ENCODE measurements at regions not wholly inside any gene's neighbourhood (a gene's known extent, or its start where the extent isn't known, plus 50 kb on each side); places are given as distances from the start of the nearest gene placed in this dataset.
"Not testable (repeated sequence)": the region's sequence is repeated elsewhere in the genome, so short reads cannot be mapped to it uniquely, and the experiment has no call there.

GRCh38 chr5:173410459-173411233 lies 82.4 kb upstream of the STC2 start:
- DNase-seq (ENCODE audit: insufficient read length), result no peak
- TF ChIP-seq POLR2AphosphoS5 (IDR thresholded peaks at IDR 0.05; ENCODE audit: low read depth, low read length) (no peak), POLR2A (IDR thresholded peaks at IDR 0.05; ENCODE audit: low read depth, low read length) (no peak), TAF1 (IDR thresholded peaks at IDR 0.05; ENCODE audit: borderline replicate concordance, low read depth, low read length) (no peak)
- no peak for FAIRE-seq

- FAIRE-seq, result no peak
- no peak for TF ChIP-seq POLR2A (IDR thresholded peaks at IDR 0.05; ENCODE audit: low read depth, low read length)
- TF ChIP-seq TAF1 (IDR thresholded peaks at IDR 0.05; ENCODE audit: borderline replicate concordance, low read depth, low read length), result no peak
- TF ChIP-seq POLR2AphosphoS5 (IDR thresholded peaks at IDR 0.05; ENCODE audit: low read depth, low read length), result no peak
- no peak for DNase-seq (ENCODE audit: insufficient read length)
These were observed 80.7 kb upstream of the STC2 start for GRCh38 chr5:173408946-173409345.

GRCh38 chr5:173399851-173400250 lies 71.6 kb upstream of the STC2 start:
- TF ChIP-seq TAF1 (IDR thresholded peaks at IDR 0.05; ENCODE audit: borderline replicate concordance, low read depth, low read length), result no peak
- no peak for TF ChIP-seq POLR2AphosphoS5 (IDR thresholded peaks at IDR 0.05; ENCODE audit: low read depth, low read length)
- TF ChIP-seq POLR2A (IDR thresholded peaks at IDR 0.05; ENCODE audit: low read depth, low read length), result no peak
- DNase-seq (ENCODE audit: insufficient read length), result no peak
- FAIRE-seq, result no peak

GRCh38 chr5:173397516-173397915 lies 69.3 kb upstream of the STC2 start:
- FAIRE-seq (no peak), DNase-seq (ENCODE audit: insufficient read length) (no peak)
- TF ChIP-seq TAF1 (IDR thresholded peaks at IDR 0.05; ENCODE audit: borderline replicate concordance, low read depth, low read length) (no peak), POLR2A (IDR thresholded peaks at IDR 0.05; ENCODE audit: low read depth, low read length) (no peak), POLR2AphosphoS5 (IDR thresholded peaks at IDR 0.05; ENCODE audit: low read depth, low read length) (no peak)

GRCh38 chr5:173396311-173396993 lies 68.2 kb upstream of the STC2 start:
- FAIRE-seq (no peak), DNase-seq (ENCODE audit: insufficient read length) (no peak)
- no peak for TF ChIP-seq POLR2AphosphoS5 (IDR thresholded peaks at IDR 0.05; ENCODE audit: low read depth, low read length)
- TF ChIP-seq POLR2A (IDR thresholded peaks at IDR 0.05; ENCODE audit: low read depth, low read length), result no peak
- TF ChIP-seq TAF1 (IDR thresholded peaks at IDR 0.05; ENCODE audit: borderline replicate concordance, low read depth, low read length), result no peak

GRCh38 chr5:173395933-173396308 lies 67.7 kb upstream of the STC2 start:
- no peak for FAIRE-seq
- TF ChIP-seq POLR2AphosphoS5 (IDR thresholded peaks at IDR 0.05; ENCODE audit: low read depth, low read length) (no peak), TAF1 (IDR thresholded peaks at IDR 0.05; ENCODE audit: borderline replicate concordance, low read depth, low read length) (no peak), POLR2A (IDR thresholded peaks at IDR 0.05; ENCODE audit: low read depth, low read length) (no peak)
- DNase-seq (ENCODE audit: insufficient read length), result no peak

GRCh38 chr5:173395257-173395932 lies 67.2 kb upstream of the STC2 start:
- FAIRE-seq, result no peak
- no peak for TF ChIP-seq POLR2A (IDR thresholded peaks at IDR 0.05; ENCODE audit: low read depth, low read length)
- no peak for TF ChIP-seq TAF1 (IDR thresholded peaks at IDR 0.05; ENCODE audit: borderline replicate concordance, low read depth, low read length)
- no peak for TF ChIP-seq POLR2AphosphoS5 (IDR thresholded peaks at IDR 0.05; ENCODE audit: low read depth, low read length)
- no peak for DNase-seq (ENCODE audit: insufficient read length)

GRCh38 chr5:173394701-173395100 lies 66.5 kb upstream of the STC2 start:
- DNase-seq (ENCODE audit: insufficient read length), result no peak
- TF ChIP-seq POLR2AphosphoS5 (IDR thresholded peaks at IDR 0.05; ENCODE audit: low read depth, low read length) (no peak), TAF1 (IDR thresholded peaks at IDR 0.05; ENCODE audit: borderline replicate concordance, low read depth, low read length) (no peak), POLR2A (IDR thresholded peaks at IDR 0.05; ENCODE audit: low read depth, low read length) (no peak)
- no peak for FAIRE-seq

GRCh38 chr5:173392172-173392571 lies 64.0 kb upstream of the STC2 start:
- DNase-seq (ENCODE audit: insufficient read length), result no peak
- TF ChIP-seq POLR2AphosphoS5 (IDR thresholded peaks at IDR 0.05; ENCODE audit: low read depth, low read length), result no peak
- TF ChIP-seq TAF1 (IDR thresholded peaks at IDR 0.05; ENCODE audit: borderline replicate concordance, low read depth, low read length), result no peak
- no peak for TF ChIP-seq POLR2A (IDR thresholded peaks at IDR 0.05; ENCODE audit: low read depth, low read length)
- no peak for FAIRE-seq

GRCh38 chr5:173391031-173391430 lies 62.8 kb upstream of the STC2 start:
- DNase-seq (ENCODE audit: insufficient read length) (no peak), FAIRE-seq (no peak)
- TF ChIP-seq POLR2A (IDR thresholded peaks at IDR 0.05; ENCODE audit: low read depth, low read length), result no peak
- no peak for TF ChIP-seq TAF1 (IDR thresholded peaks at IDR 0.05; ENCODE audit: borderline replicate concordance, low read depth, low read length)
- TF ChIP-seq POLR2AphosphoS5 (IDR thresholded peaks at IDR 0.05; ENCODE audit: low read depth, low read length), result no peak

GRCh38 chr5:173387293-173387692 lies 59.1 kb upstream of the STC2 start:
- not testable (repeated sequence) for DNase-seq (ENCODE audit: insufficient read length); FAIRE-seq
